Astrocyte (in vitro differentiated cells and primary cell): ENCODE measurements at regions not wholly inside any gene's neighbourhood (a gene's known extent, or its start where the extent isn't known, plus 50 kb on each side); places are given as distances from the start of the nearest gene placed in this dataset.

ENCODE experiments used
- DNase-seq: peaks from one replicate; pipeline ENCODE4 v3.0.0-alpha.2; 2010; ENCODE audit warnings: low read depth
- FAIRE-seq: peaks from 2 replicates; lab custom pipeline; 2011; peaks lifted over from hg19 to GRCh38; lab: Jason Lieb, UNC
- H2AFZ ChIP-seq: 2 replicates; pipeline ENCODE4 v1.6.0; 2012; ENCODE audit warnings: low read depth, low read length, inconsistent platforms
- H3K27ac ChIP-seq: 2 replicates; pipeline ENCODE4 v1.5.1; 2011; ENCODE audit warnings: low read depth, low read length, inconsistent platforms
- H3K27me3 ChIP-seq: 2 replicates; pipeline ENCODE4 v1.6.0; 2011; ENCODE audit warnings: low read length, inconsistent platforms; ENCODE audit not compliant: insufficient read depth
- H3K36me3 ChIP-seq: 2 replicates; pipeline ENCODE4 v1.5.1; 2011; ENCODE audit warnings: low read length, inconsistent platforms; ENCODE audit not compliant: insufficient read depth
- H3K4me1 ChIP-seq: 2 replicates; pipeline ENCODE4 v1.5.1; 2011; ENCODE audit warnings: low read length, inconsistent platforms; ENCODE audit not compliant: insufficient read depth
- H3K4me2 ChIP-seq: 2 replicates; pipeline ENCODE4 v1.6.0; 2012; ENCODE audit warnings: low read length, inconsistent platforms
- H3K4me3 ChIP-seq: 2 replicates; pipeline ENCODE4 v1.5.1; 2011; ENCODE audit warnings: low read depth, mild to moderate bottlenecking, low read length, inconsistent platforms; ENCODE audit not compliant: insufficient read depth
- H3K79me2 ChIP-seq: 2 replicates; pipeline ENCODE4 v1.6.0; 2012; ENCODE audit warnings: mild to moderate bottlenecking, low read length, inconsistent platforms; ENCODE audit not compliant: insufficient read depth
- H3K9ac ChIP-seq: 2 replicates; pipeline ENCODE4 v1.6.0; 2012; ENCODE audit warnings: mild to moderate bottlenecking, low read length, inconsistent platforms
- H3K9me3 ChIP-seq: 2 replicates; pipeline ENCODE4 v1.5.1; 2012; ENCODE audit warnings: low read depth, mild to moderate bottlenecking, low read length, inconsistent platforms; ENCODE audit not compliant: insufficient read depth
- H4K20me1 ChIP-seq: 2 replicates; pipeline ENCODE4 v1.6.0; 2012; ENCODE audit warnings: low read length, inconsistent platforms; ENCODE audit not compliant: insufficient read depth
- H3K27ac Mint-ChIP-seq: one replicate; pipeline ENCODE4 v1.8.0; 2021; ENCODE audit warnings: mild to moderate bottlenecking, mixed read lengths; ENCODE audit not compliant: unreplicated experiment
- H3K27me3 Mint-ChIP-seq: one replicate; pipeline ENCODE4 v1.8.0; 2021; ENCODE audit warnings: low read depth, mixed read lengths; ENCODE audit not compliant: unreplicated experiment
- H3K36me3 Mint-ChIP-seq: one replicate; pipeline ENCODE4 v1.8.0; 2021; ENCODE audit warnings: low read depth, mixed read lengths; ENCODE audit not compliant: unreplicated experiment
- H3K4me1 Mint-ChIP-seq: one replicate; pipeline ENCODE4 v1.8.0; 2021; ENCODE audit warnings: low read depth, mixed read lengths; ENCODE audit not compliant: unreplicated experiment
- H3K4me3 Mint-ChIP-seq: one replicate; pipeline ENCODE4 v1.8.0; 2021; ENCODE audit warnings: mild to moderate bottlenecking, moderate library complexity, mixed read lengths; ENCODE audit not compliant: unreplicated experiment
- H3K9me3 Mint-ChIP-seq: one replicate; pipeline ENCODE4 v1.8.0; 2021; ENCODE audit warnings: mild to moderate bottlenecking, mixed read lengths; ENCODE audit not compliant: unreplicated experiment
- CTCF ChIP-seq: IDR thresholded peaks from 2 replicates; pipeline ENCODE4 v1.5.1; 2011; ENCODE audit warnings: low read depth, mild to moderate bottlenecking, inconsistent platforms, low read length, moderate library complexity; ENCODE audit not compliant: insufficient read depth
- EZH2 ChIP-seq: IDR thresholded peaks from 2 replicates; pipeline ENCODE4 v1.6.1; 2012; ENCODE audit warnings: mild to moderate bottlenecking, low read length, inconsistent platforms; ENCODE audit not compliant: insufficient read depth

GRCh38 chr10:110356628-110357245 is 52.0 kb upstream of the SMNDC1 start:
- Histone ChIP-seq H3K36me3 (no peaks in the 10 kb centered on the region), H2AFZ (peak overlapping the region; percentile 26), H3K27ac (peak overlapping the region; percentile 87), H3K4me3 (peak overlapping the region; percentile 20), H4K20me1 (no peaks in the 10 kb centered on the region), H3K9ac (peak overlapping the region; percentile 73), H3K4me2 (peak overlapping the region; percentile 78), H3K79me2 (no peaks in the 10 kb centered on the region), H3K9me3 (no peaks in the 10 kb centered on the region), H3K27me3 (no peaks in the 10 kb centered on the region), H3K4me1 (peaks cover 49% of the 10 kb centered on the region)
- H3K4me1 Mint-ChIP-seq: peaks cover 50% of the 10 kb centered on the region
- TF ChIP-seq EZH2: no peak
- no peak for TF ChIP-seq CTCF
- no peak for FAIRE-seq
- peak overlapping the region; percentile 90 for H3K27ac Mint-ChIP-seq
- no peaks in the 10 kb centered on the region for H3K36me3 Mint-ChIP-seq
- peak overlapping the region; percentile 30 for H3K4me3 Mint-ChIP-seq
- DNase-seq: peak; percentile 95
- H3K27me3 Mint-ChIP-seq: no peaks in the 10 kb centered on the region
- H3K9me3 Mint-ChIP-seq: no peaks in the 10 kb centered on the region

- Histone ChIP-seq H3K27ac (peak overlapping the region; percentile 87), H3K4me3 (peak overlapping the region; percentile 20), H3K36me3 (no peaks in the 10 kb centered on the region), H3K79me2 (no peaks in the 10 kb centered on the region), H3K4me1 (peaks cover 49% of the 10 kb centered on the region), H3K9ac (peak overlapping the region; percentile 73), H3K4me2 (peak overlapping the region; percentile 78), H3K27me3 (no peaks in the 10 kb centered on the region), H4K20me1 (no peaks in the 10 kb centered on the region), H3K9me3 (no peaks in the 10 kb centered on the region), H2AFZ (peak overlapping the region; percentile 31)
- Mint-ChIP-seq H3K36me3 (no peaks in the 10 kb centered on the region), H3K9me3 (no peaks in the 10 kb centered on the region), H3K4me1 (peaks cover 55% of the 10 kb centered on the region), H3K4me3 (no peak overlapping the region), H3K27me3 (no peaks in the 10 kb centered on the region), H3K27ac (peak overlapping the region; percentile 81)
- peak; percentile 23 for FAIRE-seq
- DNase-seq: peak; percentile 98
- TF ChIP-seq EZH2: no peak
- TF ChIP-seq CTCF: no peak
Observed at GRCh38 chr10:110357252-110357780, 52.6 kb upstream of the SMNDC1 start.

- H3K36me3 Mint-ChIP-seq: no peaks in the 10 kb centered on the region
- no peak overlapping the region for H3K27ac Mint-ChIP-seq
- peaks cover 54% of the 10 kb centered on the region for H3K4me1 Mint-ChIP-seq
- H3K27me3 Mint-ChIP-seq: no peaks in the 10 kb centered on the region
- Histone ChIP-seq H3K27ac (peak overlapping the region; percentile 79), H3K36me3 (no peaks in the 10 kb centered on the region), H3K4me1 (peaks cover 48% of the 10 kb centered on the region), H2AFZ (no peak overlapping the region), H3K4me2 (peak overlapping the region; percentile 78), H3K27me3 (no peaks in the 10 kb centered on the region), H3K9me3 (no peaks in the 10 kb centered on the region), H3K4me3 (no peak overlapping the region), H3K79me2 (no peaks in the 10 kb centered on the region), H3K9ac (peak overlapping the region; percentile 73), H4K20me1 (no peaks in the 10 kb centered on the region)
- H3K9me3 Mint-ChIP-seq: no peaks in the 10 kb centered on the region
- DNase-seq (no peak), FAIRE-seq (no peak)
- TF ChIP-seq CTCF: no peak
- TF ChIP-seq EZH2: no peak
- no peak overlapping the region for H3K4me3 Mint-ChIP-seq
Observed at GRCh38 chr10:110357871-110358270, 53.2 kb upstream of the SMNDC1 start.
